Tibial nerve (tissue), 4 donors: ENCODE measurements at regions not wholly inside any gene's neighbourhood (a gene's known extent, or its start where the extent isn't known, plus 50 kb on each side); places are given as distances from the start of the nearest gene placed in this dataset.

Experiments
- EP300 ChIP-seq, 2 donors: sonication (generic); formaldehyde crosslinking; IDR thresholded peaks; one replicate each; pipeline ENCODE4 v1.6.1; 2017; ENCODE audit warnings: antibody characterized with exemption in 2 of 2, mild to moderate bottlenecking in 1 of 2
- TF ChIP-seq, protein P1 (sequence below), 5 experiments: fragments of 200-600 bp in 3 of 5; fragments of 450-650 bp in 2 of 5; sonication (generic) in 3 of 5; IDR thresholded peaks; one replicate each; pipeline ENCODE4 v1.5.1; 2016 to 2019; ENCODE audit warnings: antibody characterized with exemption in 5 of 5, mild to moderate bottlenecking in 3 of 5, moderate library complexity in 2 of 5

DNA sequence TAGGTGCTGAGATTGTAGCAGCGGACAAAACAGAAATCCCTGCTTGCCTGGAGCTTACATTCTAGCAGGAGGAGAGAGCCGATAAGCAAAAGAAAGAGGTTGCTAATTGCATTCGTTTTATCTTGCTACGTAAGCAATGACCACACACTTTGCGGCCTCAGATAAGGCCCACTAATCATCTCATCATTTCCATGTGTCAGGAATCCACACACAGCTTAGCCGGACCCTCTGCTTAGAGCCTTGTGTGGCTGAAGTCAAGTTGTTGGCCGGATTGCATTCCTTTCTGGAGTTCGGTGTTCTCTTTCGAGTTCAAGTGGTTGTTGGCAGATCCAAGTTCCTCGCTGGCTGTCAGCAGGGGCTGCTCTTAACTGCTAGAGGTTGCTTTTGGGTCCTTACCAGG, 101.6 kb downstream of the CHST1 start:
- TF ChIP-seq, protein P1, sequence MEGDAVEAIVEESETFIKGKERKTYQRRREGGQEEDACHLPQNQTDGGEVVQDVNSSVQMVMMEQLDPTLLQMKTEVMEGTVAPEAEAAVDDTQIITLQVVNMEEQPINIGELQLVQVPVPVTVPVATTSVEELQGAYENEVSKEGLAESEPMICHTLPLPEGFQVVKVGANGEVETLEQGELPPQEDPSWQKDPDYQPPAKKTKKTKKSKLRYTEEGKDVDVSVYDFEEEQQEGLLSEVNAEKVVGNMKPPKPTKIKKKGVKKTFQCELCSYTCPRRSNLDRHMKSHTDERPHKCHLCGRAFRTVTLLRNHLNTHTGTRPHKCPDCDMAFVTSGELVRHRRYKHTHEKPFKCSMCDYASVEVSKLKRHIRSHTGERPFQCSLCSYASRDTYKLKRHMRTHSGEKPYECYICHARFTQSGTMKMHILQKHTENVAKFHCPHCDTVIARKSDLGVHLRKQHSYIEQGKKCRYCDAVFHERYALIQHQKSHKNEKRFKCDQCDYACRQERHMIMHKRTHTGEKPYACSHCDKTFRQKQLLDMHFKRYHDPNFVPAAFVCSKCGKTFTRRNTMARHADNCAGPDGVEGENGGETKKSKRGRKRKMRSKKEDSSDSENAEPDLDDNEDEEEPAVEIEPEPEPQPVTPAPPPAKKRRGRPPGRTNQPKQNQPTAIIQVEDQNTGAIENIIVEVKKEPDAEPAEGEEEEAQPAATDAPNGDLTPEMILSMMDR (IDR thresholded peaks at IDR 0.05) = no peak
- TF ChIP-seq EP300 (IDR thresholded peaks at IDR 0.05) = no peak
